ENCODE measurements at regions not wholly inside any gene's neighbourhood (a gene's known extent, or its start where the extent isn't known, plus 50 kb on each side); places are given as distances from the start of the nearest gene placed in this dataset.

- no peak overlapping the region for H3K4me3 ChIP-seq (ENCODE audit: control insufficient read depth, low read depth, low read length)
- no peak for TF ChIP-seq CTCF (IDR thresholded peaks at IDR 0.05; ENCODE audit: control insufficient read depth, insufficient read depth, low read depth, low read length, missing control alignments)
- no peak for DNase-seq (ENCODE audit: low read depth)
Measured at GRCh38 chr22:48153726-48154125, 1391.3 kb downstream of the TBC1D22A start.

DNA sequence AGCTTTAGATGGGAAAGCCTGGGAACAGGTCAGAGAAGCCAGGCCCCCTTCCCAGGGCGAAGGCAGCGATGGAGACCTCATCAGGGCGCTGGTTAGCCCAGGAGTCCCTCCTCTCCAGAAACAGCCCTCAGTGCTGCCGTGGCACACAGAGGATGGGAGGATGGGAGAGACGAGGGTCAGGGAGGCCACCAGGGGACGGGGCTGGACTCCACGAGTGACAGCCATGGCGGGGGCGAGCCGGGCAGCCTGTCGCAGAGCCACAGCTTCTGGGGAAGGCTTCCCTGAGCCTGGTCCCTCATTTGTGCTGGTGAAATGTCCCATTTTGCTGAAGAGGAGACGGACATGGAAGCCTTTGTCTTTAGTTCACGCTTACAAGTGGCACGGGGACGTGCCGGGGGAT, 1390.5 kb downstream of the TBC1D22A start:
- TF ChIP-seq CTCF (IDR thresholded peaks at IDR 0.05; ENCODE audit: control insufficient read depth, insufficient read depth, low read depth, low read length, missing control alignments): no peak
- no peak for DNase-seq (ENCODE audit: low read depth)
- H3K4me3 ChIP-seq (ENCODE audit: control insufficient read depth, low read depth, low read length): no peak overlapping the region

- DNase-seq (ENCODE audit: low read depth): no peak
- TF ChIP-seq CTCF (IDR thresholded peaks at IDR 0.05; ENCODE audit: control insufficient read depth, insufficient read depth, low read depth, low read length, missing control alignments): no peak
- no peak overlapping the region for H3K4me3 ChIP-seq (ENCODE audit: control insufficient read depth, low read depth, low read length)
Measured at GRCh38 chr22:48152164-48152775, 1389.8 kb downstream of the TBC1D22A start.

DNA sequence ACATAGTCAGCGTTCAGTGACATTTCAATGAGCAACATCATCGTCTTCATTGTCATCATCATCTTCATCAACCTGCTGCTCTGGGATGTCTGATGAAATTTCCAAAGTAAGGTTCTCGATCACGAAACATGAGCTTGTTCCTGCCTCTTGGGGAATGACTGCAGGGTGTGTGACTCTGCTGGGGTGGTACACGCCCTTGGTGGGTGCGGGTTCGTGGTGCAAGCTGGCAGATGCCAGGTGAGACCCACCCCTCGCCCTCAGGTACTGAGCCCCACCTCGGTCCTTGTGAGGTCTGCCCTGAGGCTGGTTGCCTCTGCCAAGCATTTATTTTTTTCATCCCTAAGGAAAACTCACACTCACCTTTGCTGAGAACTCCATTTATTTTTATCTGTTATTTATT, 1389.2 kb downstream of the TBC1D22A start:
- DNase-seq (ENCODE audit: low read depth): no peak
- H3K4me3 ChIP-seq (ENCODE audit: control insufficient read depth, low read depth, low read length): no peak overlapping the region
- TF ChIP-seq CTCF (IDR thresholded peaks at IDR 0.05; ENCODE audit: control insufficient read depth, insufficient read depth, low read depth, low read length, missing control alignments): no peak

DNA sequence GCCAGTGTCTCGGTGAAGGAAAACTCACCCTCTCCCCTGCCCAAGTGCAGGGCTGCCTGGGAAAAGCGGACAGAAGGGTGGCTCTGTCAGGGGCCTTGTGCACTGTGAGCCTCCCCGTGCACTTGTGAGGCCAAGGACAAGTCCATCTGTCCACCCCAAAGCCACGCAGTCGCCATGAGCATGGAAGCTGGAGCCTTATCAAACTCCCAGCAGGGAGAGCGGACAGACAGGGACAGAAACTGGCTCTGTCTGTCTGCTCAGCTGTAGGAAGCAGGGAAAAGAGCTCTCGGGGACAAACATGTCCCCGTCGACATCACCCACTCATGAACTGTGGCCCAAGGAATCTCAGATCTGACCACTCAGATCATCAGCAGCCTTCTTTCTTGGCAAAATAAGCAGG, 1385.4 kb downstream of the TBC1D22A start:
- no peak for DNase-seq (ENCODE audit: low read depth)
- no peak for TF ChIP-seq CTCF (IDR thresholded peaks at IDR 0.05; ENCODE audit: control insufficient read depth, insufficient read depth, low read depth, low read length, missing control alignments)
- H3K4me3 ChIP-seq (ENCODE audit: control insufficient read depth, low read depth, low read length): no peak overlapping the region

- H3K4me3 ChIP-seq (ENCODE audit: control insufficient read depth, low read depth, low read length): no peak overlapping the region
- no peak for DNase-seq (ENCODE audit: low read depth)
- no peak for TF ChIP-seq CTCF (IDR thresholded peaks at IDR 0.05; ENCODE audit: control insufficient read depth, insufficient read depth, low read depth, low read length, missing control alignments)
Measured at GRCh38 chr22:48147404-48147803, 1385.0 kb downstream of the TBC1D22A start.

- DNase-seq (ENCODE audit: low read depth): no peak
- H3K4me3 ChIP-seq (ENCODE audit: control insufficient read depth, low read depth, low read length): no peak overlapping the region
- TF ChIP-seq CTCF (IDR thresholded peaks at IDR 0.05; ENCODE audit: control insufficient read depth, insufficient read depth, low read depth, low read length, missing control alignments): no peak
Measured at GRCh38 chr22:48146426-48146825, 1384.0 kb downstream of the TBC1D22A start.

All from AG09309 (cell line).